ENCODE measurements at regions not wholly inside any gene's neighbourhood (a gene's known extent, or its start where the extent isn't known, plus 50 kb on each side); places are given as distances from the start of the nearest gene placed in this dataset.
A peak's percentile ranks its signal among the peaks of the same experiment; 100 is the strongest.
"Not testable (repeated sequence)": the region's sequence is repeated elsewhere in the genome, so short reads cannot be mapped to it uniquely, and the experiment has no call there.

GRCh38 chrX:55326985-55327384 lies 62.3 kb upstream of the PAGE3 start:
- DNase-seq, result no peak

DNA sequence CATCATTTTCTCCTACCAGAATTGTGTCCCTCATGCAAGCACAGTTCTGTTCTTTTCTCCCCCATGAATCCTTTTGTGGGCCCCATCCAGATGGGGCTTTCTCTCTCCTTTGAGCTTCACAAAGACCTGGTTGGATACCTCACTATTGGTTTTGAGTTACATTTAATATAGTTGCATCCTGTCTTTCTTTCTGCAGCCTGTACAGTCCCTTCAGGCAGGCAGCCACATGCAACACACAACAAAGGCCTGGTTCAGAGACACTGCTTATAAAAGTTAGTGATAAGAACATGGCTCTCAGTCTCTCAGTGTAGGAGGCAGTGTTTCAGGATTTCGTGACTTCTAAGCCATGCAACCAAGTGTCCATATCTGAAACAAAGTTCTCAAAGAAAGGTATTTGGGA lies 70.6 kb upstream of the PAGE3 start:
- DNase-seq, result no peak

DNA sequence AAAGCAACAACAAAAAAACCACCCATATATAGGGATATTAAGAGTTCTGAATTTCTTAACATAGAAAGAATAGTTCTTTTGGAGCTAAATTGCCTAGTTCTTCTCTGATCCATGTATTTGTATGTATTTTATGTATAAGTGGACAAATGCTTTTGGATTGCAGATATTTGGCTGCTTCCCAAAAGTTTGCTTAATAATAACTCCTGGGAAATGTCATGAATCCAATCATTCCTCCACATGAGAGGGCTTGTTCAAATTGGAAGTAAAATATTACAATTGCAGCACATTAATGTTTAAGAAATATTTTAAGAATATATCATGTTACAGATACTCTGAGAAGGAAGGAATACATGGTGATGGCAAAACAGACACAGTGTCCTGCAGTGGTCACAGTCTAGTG lies 71.5 kb upstream of the PAGE3 start:
- no peak for DNase-seq

DNA sequence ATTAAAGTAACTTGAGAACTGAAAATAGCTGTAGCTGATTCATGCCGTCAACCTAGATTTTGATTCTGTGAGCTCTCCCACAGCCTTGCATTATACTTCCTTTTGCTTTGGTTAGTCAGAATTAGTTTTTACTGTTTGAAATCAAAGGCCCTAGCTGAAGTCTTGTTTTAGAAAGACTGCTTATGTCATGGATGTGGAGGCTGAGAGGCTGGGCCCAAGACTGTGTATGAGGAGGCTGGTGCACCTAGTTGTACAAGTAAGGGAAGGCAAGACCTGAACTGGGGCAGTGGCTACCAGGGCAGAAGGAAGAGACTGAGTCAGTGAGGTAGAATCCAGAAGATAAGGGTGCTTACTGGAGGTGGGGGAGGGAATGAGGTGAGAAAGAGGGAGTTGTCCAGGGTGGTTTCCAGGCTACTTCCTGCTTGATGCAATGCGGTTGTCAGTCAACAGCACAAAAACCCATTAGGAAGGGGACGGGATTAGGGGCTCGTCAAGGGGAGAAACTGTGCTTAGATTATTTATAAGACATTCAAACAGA lies 76.2 kb upstream of the PAGE3 start:
- DNase-seq, result no peak

- DNase-seq, result peak; percentile 45
These were observed 78.1 kb upstream of the PAGE3 start for GRCh38 chrX:55342533-55343501.

- DNase-seq, result no peak
These were observed 91.9 kb upstream of the PAGE3 start for GRCh38 chrX:55356609-55357008.

GRCh38 chrX:55357236-55357635 lies 92.5 kb upstream of the PAGE3 start:
- DNase-seq, result no peak

- no peak for DNase-seq
These were observed 72.5 kb upstream of the MAGEH1 start for GRCh38 chrX:55379396-55379795.

GRCh38 chrX:55389376-55389775 lies 62.6 kb upstream of the MAGEH1 start:
- no peak for DNase-seq

- not testable (repeated sequence) for DNase-seq
These were observed 55.1 kb upstream of the MAGEH1 start for GRCh38 chrX:55396836-55397235.

All from NCI-H1092 treated with DMSO at 0.1 percent for 48 hours (cell line).